ENCODE measurements at regions not wholly inside any gene's neighbourhood (a gene's known extent, or its start where the extent isn't known, plus 50 kb on each side); places are given as distances from the start of the nearest gene placed in this dataset.

DNA sequence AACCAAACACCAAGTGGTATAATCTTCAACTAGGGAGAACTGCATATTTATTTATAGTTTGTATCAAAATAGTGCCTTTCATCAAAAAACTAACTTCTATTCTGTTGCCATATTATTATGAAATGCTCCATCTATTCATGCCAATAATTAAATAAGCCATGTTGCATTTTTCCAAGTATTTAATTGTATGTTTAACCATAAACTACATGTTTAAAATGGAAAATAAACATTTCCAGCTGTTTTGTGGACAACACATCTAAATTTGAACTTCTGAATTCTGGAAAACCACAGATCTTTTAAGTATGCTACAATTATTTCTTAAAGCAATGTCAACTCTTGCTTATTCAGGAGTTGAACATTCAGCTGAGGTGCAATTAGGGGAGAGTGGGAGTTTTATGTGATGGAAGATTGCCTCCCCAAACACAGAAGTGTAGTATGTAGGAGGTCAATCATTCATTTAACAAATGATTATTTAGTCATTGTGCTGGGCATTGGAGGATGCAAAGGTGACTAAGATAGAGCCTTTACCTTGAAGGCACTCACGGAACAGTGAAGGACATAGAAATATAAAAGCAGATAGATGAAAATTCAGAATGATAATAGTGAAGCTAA lies 80.7 kb upstream of the PPP1R3C start:
- no peak for DNase-seq
- H3K27ac ChIP-seq (ENCODE audit: low read depth in 1 of 3, low read length in 2 of 3), result no peak overlapping the region
- FAIRE-seq, result no peak
- no peaks in the 10 kb centered on the region for H3K27me3 ChIP-seq (ENCODE audit: control insufficient read depth in 3 of 3, insufficient read depth in 3 of 3, low read length in 3 of 3)
- 79 to 86% (median 85%) methylated on average over 1 of the region's 1 CpG for WGBS, 3 donors
- no peaks in the 10 kb centered on the region for H3K36me3 ChIP-seq (ENCODE audit: control insufficient read depth in 3 of 3, insufficient read depth in 2 of 3, low read depth in 1 of 3, low read length in 3 of 3)
- H3K4me1 ChIP-seq (ENCODE audit: control insufficient read depth in 3 of 3, insufficient read depth in 2 of 3, low read depth in 1 of 3, low read length in 2 of 3), result no peaks in the 10 kb centered on the region
- no peak overlapping the region for H3K4me3 ChIP-seq (ENCODE audit: low read depth in 1 of 3, low read length in 3 of 3)
- no peaks in the 10 kb centered on the region for H3K9me3 ChIP-seq (ENCODE audit: control insufficient read depth in 2 of 2, insufficient read depth in 1 of 2, low read depth in 1 of 2, low read length in 1 of 2)

DNA sequence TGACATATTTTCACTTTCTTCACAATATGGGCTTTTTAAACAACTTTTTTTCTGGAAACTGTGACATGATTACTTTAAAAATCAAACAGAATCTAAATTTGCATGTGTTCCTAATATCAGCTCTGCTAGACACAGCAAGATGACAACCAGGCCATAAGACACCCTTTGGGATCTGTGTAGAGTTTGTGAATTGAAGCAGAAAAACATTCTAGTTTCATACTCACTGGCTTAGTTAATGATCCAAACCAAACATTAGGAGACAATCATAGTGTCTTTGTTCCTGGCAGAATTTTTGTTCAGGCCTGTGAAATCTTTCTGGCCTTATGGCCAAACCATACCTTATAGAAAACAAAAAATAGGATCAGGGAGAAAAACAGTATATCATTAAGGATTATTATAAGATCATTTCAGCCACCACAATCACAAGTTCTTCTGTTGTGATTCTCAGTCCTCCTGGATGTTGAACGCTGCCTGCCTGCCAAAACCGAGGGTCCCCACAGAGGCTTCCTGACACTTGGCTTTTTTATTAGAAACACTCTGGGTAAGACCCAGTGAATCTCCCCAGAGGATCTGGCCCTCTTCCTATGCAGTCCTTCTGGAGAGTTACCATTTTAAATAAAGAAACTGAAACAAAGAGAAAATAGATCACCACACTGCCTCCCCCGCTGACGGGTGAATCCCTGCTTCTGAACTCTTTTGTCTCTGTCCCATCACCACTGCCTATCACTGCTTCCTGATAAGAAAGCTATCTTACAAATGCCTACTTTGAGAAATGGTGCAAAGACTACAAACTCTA lies 79.2 kb upstream of the PPP1R3C start:
- Histone ChIP-seq H3K27ac (ENCODE audit: low read depth in 1 of 3, low read length in 2 of 3) (no peak overlapping the region), H3K36me3 (ENCODE audit: control insufficient read depth in 3 of 3, insufficient read depth in 2 of 3, low read depth in 1 of 3, low read length in 3 of 3) (no peaks in the 10 kb centered on the region), H3K4me3 (ENCODE audit: low read depth in 1 of 3, low read length in 3 of 3) (no peak overlapping the region), H3K9me3 (ENCODE audit: control insufficient read depth in 2 of 2, insufficient read depth in 1 of 2, low read depth in 1 of 2, low read length in 1 of 2) (no peaks in the 10 kb centered on the region), H3K27me3 (ENCODE audit: control insufficient read depth in 3 of 3, insufficient read depth in 3 of 3, low read length in 3 of 3) (no peaks in the 10 kb centered on the region), H3K4me1 (ENCODE audit: control insufficient read depth in 3 of 3, insufficient read depth in 2 of 3, low read depth in 1 of 3, low read length in 2 of 3) (peaks cover 0 to 2% (median 0%) of the 10 kb centered on the region in 3 donors)
- WGBS, 3 donors, result 47 to 77% (median 67%) methylated on average over 4 of the region's 4 CpGs
- FAIRE-seq (no peak), DNase-seq (no peak)

DNA sequence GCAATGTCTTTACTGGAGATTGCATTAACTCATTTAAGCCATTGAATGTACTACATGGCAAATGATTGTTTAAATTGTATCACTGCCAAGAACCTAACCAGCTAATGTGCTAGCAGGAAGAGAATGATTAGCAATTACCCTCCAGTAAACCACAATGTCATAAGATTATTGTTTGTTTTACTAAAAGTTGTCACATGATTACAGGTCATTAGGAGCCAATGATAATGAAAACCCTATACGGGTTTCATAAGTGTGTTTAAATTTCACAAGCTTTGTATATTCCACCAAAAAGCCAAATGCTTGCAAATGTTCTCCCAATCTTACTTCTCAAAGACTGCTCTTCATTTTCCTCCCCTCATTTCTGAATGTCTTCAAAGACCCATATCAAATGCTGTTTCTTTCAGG lies 76.5 kb upstream of the PPP1R3C start:
- Histone ChIP-seq H3K4me3 (ENCODE audit: low read depth in 1 of 3, low read length in 3 of 3) (no peak overlapping the region), H3K36me3 (ENCODE audit: control insufficient read depth in 3 of 3, insufficient read depth in 2 of 3, low read depth in 1 of 3, low read length in 3 of 3) (no peaks in the 10 kb centered on the region), H3K9me3 (ENCODE audit: control insufficient read depth in 2 of 2, insufficient read depth in 1 of 2, low read depth in 1 of 2, low read length in 1 of 2) (no peaks in the 10 kb centered on the region), H3K27ac (ENCODE audit: low read depth in 1 of 3, low read length in 2 of 3) (no peak overlapping the region), H3K4me1 (ENCODE audit: control insufficient read depth in 3 of 3, insufficient read depth in 2 of 3, low read depth in 1 of 3, low read length in 2 of 3) (peaks cover 0 to 2% (median 0%) of the 10 kb centered on the region in 3 donors), H3K27me3 (ENCODE audit: control insufficient read depth in 3 of 3, insufficient read depth in 3 of 3, low read length in 3 of 3) (no peaks in the 10 kb centered on the region)
- DNase-seq (peak; percentile 19 to 56), FAIRE-seq (no peak)
- 14 to 30% (median 20%) methylated on average over 1 of the region's 1 CpG for WGBS, 3 donors

DNA sequence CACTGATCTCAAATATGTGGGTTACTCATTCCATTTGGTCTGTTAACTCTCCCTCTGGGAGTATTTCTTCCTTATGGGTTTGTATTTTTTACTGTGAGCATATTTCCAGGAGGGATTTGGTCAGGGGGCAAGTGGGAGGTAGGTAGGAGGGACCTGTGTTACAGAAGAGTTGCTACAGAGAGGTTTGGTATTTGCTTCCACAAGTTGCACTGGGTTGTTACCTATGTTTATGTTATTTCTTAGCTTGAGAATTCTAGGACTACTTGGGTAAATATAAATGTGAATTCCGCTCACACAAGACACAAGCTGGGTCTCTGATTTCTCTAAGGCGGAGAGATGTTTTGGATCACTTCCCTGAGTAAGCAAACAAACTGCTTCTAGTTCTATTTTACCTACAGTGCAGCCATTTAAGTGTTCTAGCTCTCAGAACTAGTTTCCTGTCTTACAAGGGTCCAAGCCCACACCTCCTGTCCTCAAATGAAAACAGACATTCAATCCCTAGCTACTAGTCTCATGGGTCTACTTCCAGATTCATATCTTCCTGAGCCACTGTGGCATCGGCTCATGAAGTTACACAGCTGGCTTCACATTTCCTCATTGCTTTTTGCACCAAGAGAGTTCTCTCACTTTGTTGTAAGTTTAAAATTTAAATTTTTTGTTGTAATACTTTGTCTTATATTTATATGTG lies 75.4 kb upstream of the PPP1R3C start:
- no peak for FAIRE-seq
- H3K4me3 ChIP-seq (ENCODE audit: low read depth in 1 of 3, low read length in 3 of 3), result no peak overlapping the region
- H3K36me3 ChIP-seq (ENCODE audit: control insufficient read depth in 3 of 3, insufficient read depth in 2 of 3, low read depth in 1 of 3, low read length in 3 of 3), result no peaks in the 10 kb centered on the region
- H3K27ac ChIP-seq (ENCODE audit: low read depth in 1 of 3, low read length in 2 of 3), result no peak overlapping the region
- H3K4me1 ChIP-seq (ENCODE audit: control insufficient read depth in 3 of 3, insufficient read depth in 2 of 3, low read depth in 1 of 3, low read length in 2 of 3), result peaks cover 0 to 2% (median 0%) of the 10 kb centered on the region in 3 donors
- no peak for DNase-seq
- 67 to 86% (median 85%) methylated on average over 3 of the region's 3 CpGs for WGBS, 3 donors
- H3K9me3 ChIP-seq (ENCODE audit: control insufficient read depth in 2 of 2, insufficient read depth in 1 of 2, low read depth in 1 of 2, low read length in 1 of 2), result no peaks in the 10 kb centered on the region
- H3K27me3 ChIP-seq (ENCODE audit: control insufficient read depth in 3 of 3, insufficient read depth in 3 of 3, low read length in 3 of 3), result no peaks in the 10 kb centered on the region

DNA sequence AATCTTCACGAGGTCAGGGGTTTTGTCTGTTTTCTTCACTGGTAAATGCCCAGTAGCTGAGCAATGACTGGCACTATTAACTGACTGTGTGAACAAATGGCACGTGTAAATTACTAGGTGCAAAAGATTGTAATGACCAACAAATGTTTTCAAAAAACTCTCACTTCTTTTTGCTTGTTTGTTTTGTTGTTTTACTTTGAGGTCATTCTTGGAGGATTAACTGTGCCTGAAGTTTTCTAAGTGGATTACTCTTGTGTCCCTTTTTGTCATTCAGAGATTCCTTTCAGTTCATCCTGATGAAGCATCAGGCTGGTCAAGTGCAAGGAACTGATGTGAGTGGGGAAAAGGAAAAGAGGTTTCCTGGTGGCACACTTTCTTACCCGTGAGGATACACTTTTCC lies 74.4 kb upstream of the PPP1R3C start:
- no peaks in the 10 kb centered on the region for H3K27me3 ChIP-seq (ENCODE audit: control insufficient read depth in 3 of 3, insufficient read depth in 3 of 3, low read length in 3 of 3)
- H3K4me1 ChIP-seq (ENCODE audit: control insufficient read depth in 3 of 3, insufficient read depth in 2 of 3, low read depth in 1 of 3, low read length in 2 of 3), result peaks cover 0 to 2% (median 0%) of the 10 kb centered on the region in 3 donors
- H3K9me3 ChIP-seq (ENCODE audit: control insufficient read depth in 2 of 2, insufficient read depth in 1 of 2, low read depth in 1 of 2, low read length in 1 of 2), result no peaks in the 10 kb centered on the region
- DNase-seq (no peak), FAIRE-seq (no peak)
- H3K27ac ChIP-seq (ENCODE audit: low read depth in 1 of 3, low read length in 2 of 3), result no peak overlapping the region
- no peaks in the 10 kb centered on the region for H3K36me3 ChIP-seq (ENCODE audit: control insufficient read depth in 3 of 3, insufficient read depth in 2 of 3, low read depth in 1 of 3, low read length in 3 of 3)
- WGBS, 3 donors, result 69 to 79% (median 70%) methylated on average over 3 of the region's 3 CpGs
- H3K4me3 ChIP-seq (ENCODE audit: low read depth in 1 of 3, low read length in 3 of 3), result no peak overlapping the region

DNA sequence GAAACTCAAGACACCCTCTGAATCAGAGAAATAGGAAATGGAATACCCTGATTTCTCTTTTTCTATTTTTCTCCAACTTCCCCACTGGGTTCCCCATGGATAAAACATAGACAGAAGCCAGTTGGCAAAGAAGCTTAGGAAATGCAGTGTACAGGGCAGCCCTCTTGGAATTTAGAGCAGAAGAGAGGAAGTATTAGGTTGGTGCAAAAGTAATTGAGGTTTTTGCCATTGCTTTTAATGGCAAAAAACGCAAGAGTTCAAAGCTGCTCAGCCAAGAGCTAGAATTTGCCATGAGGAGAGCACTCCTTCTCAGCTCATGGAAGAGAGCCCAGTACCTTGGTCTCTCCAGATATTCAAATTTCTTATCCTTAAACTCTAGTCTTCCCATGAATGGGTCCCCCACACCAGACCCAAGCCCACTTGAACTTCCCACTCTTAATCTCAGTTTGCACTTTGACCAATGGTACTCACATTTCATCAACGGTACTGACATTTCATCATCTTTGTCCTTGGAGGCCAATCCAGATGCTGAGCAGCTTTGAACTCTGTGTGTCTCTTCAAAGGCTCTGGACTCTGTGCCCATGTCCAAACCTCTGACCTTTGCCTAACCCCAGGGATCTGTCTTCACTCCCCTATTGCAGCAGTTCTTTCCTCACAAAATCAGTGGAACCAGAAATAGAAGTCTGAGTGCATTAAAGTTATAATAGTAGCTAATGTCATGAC lies 73.2 kb upstream of the PPP1R3C start:
- Histone ChIP-seq H3K9me3 (ENCODE audit: control insufficient read depth in 2 of 2, insufficient read depth in 1 of 2, low read depth in 1 of 2, low read length in 1 of 2) (no peaks in the 10 kb centered on the region), H3K4me3 (ENCODE audit: low read depth in 1 of 3, low read length in 3 of 3) (no peak overlapping the region), H3K27me3 (ENCODE audit: control insufficient read depth in 3 of 3, insufficient read depth in 3 of 3, low read length in 3 of 3) (no peaks in the 10 kb centered on the region), H3K27ac (ENCODE audit: low read depth in 1 of 3, low read length in 2 of 3) (no peak overlapping the region), H3K4me1 (ENCODE audit: control insufficient read depth in 3 of 3, insufficient read depth in 2 of 3, low read depth in 1 of 3, low read length in 2 of 3) (peaks cover 0 to 2% (median 0%) of the 10 kb centered on the region in 3 donors), H3K36me3 (ENCODE audit: control insufficient read depth in 3 of 3, insufficient read depth in 2 of 3, low read depth in 1 of 3, low read length in 3 of 3) (no peaks in the 10 kb centered on the region)
- DNase-seq (no peak), FAIRE-seq (no peak)
- WGBS, 3 donors, result 49 to 77% (median 50%) methylated on average over 2 of the region's 2 CpGs

DNA sequence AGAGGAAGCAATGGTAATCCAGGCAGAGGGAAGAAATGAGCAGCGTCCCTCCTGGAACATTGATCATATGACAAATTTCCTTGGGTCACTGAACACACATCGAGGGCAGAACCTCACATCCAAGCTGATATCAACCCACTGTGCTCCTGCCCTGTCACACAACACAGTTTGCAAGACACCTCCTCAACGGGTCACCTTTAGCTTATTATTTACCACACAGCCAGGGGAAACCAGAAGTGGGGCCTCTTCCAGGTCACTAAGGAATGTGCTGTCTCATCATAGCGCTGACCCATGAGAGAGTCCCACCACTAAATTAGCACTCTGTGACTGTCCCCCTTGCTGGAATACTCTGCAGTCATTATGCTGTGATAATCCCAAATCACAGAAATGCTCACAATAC lies 69.7 kb upstream of the PPP1R3C start:
- Histone ChIP-seq H3K4me3 (ENCODE audit: low read depth in 1 of 3, low read length in 3 of 3) (no peak overlapping the region), H3K36me3 (ENCODE audit: control insufficient read depth in 3 of 3, insufficient read depth in 2 of 3, low read depth in 1 of 3, low read length in 3 of 3) (no peaks in the 10 kb centered on the region), H3K27me3 (ENCODE audit: control insufficient read depth in 3 of 3, insufficient read depth in 3 of 3, low read length in 3 of 3) (no peaks in the 10 kb centered on the region), H3K27ac (ENCODE audit: low read depth in 1 of 3, low read length in 2 of 3) (no peak overlapping the region), H3K4me1 (ENCODE audit: control insufficient read depth in 3 of 3, insufficient read depth in 2 of 3, low read depth in 1 of 3, low read length in 2 of 3) (no peaks in the 10 kb centered on the region), H3K9me3 (ENCODE audit: control insufficient read depth in 2 of 2, insufficient read depth in 1 of 2, low read depth in 1 of 2, low read length in 1 of 2) (no peaks in the 10 kb centered on the region)
- FAIRE-seq (no peak), DNase-seq (no peak)
- 51 to 58% (median 53%) methylated on average over 4 of the region's 4 CpGs for WGBS, 3 donors

DNA sequence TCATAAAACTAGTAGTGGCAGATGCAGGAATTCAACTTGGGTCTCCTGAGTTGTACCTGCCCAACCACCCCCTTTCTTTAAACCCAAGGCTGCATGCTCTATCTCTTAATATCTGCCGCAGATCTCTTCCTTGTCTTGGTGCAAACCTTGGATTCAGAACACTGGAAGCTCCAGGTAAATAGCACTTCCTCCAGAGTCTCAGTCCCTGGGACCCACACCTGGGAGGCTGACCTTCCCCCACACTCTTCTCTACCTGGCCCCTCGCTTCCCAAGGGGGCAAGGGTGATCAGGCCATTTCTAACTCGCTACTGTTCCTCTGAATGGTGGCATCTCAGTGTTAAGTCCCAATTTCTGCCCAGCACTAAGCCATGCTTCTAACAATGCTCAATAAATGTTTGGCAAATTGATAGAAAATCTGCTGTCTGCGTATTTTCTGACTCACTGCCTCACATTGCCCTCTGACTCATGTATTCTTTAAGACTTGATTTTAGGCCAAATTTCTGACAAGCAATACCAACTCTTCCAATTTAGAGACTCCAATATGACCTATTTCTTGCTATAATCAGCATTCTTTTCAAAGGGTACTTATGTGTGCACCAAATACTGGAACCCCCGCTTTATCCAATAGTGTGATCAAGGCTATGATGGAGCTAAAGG lies 68.0 kb upstream of the PPP1R3C start:
- no peak for DNase-seq
- no peaks in the 10 kb centered on the region for H3K27me3 ChIP-seq (ENCODE audit: control insufficient read depth in 3 of 3, insufficient read depth in 3 of 3, low read length in 3 of 3)
- H3K27ac ChIP-seq (ENCODE audit: low read depth in 1 of 3, low read length in 2 of 3), result no peak overlapping the region
- no peaks in the 10 kb centered on the region for H3K4me1 ChIP-seq (ENCODE audit: control insufficient read depth in 3 of 3, insufficient read depth in 2 of 3, low read depth in 1 of 3, low read length in 2 of 3)
- H3K36me3 ChIP-seq (ENCODE audit: control insufficient read depth in 3 of 3, insufficient read depth in 2 of 3, low read depth in 1 of 3, low read length in 3 of 3), result no peaks in the 10 kb centered on the region
- WGBS, 3 donors, result 76 to 92% (median 77%) methylated on average over 5 of the region's 5 CpGs
- no peak overlapping the region for H3K4me3 ChIP-seq (ENCODE audit: low read depth in 1 of 3, low read length in 3 of 3)
- no peaks in the 10 kb centered on the region for H3K9me3 ChIP-seq (ENCODE audit: control insufficient read depth in 2 of 2, insufficient read depth in 1 of 2, low read depth in 1 of 2, low read length in 1 of 2)
- no peak for FAIRE-seq
